GM12873 (cell line): ENCODE measurements at regions not wholly inside any gene's neighbourhood (a gene's known extent, or its start where the extent isn't known, plus 50 kb on each side); places are given as distances from the start of the nearest gene placed in this dataset.

ENCODE experiments used
- CTCF ChIP-seq: IDR thresholded peaks from 2 replicates; pipeline ENCODE4 v1.5.1; 2012; ENCODE audit warnings: low read depth, mild to moderate bottlenecking, moderate library complexity, low read length, control low read depth; ENCODE audit not compliant: insufficient read depth; ENCODE audit errors: missing control alignments

GRCh38 chr5:92976156-92976555, 604.9 kb downstream of the NR2F1-AS1 start:
- TF ChIP-seq CTCF, result no peak

DNA sequence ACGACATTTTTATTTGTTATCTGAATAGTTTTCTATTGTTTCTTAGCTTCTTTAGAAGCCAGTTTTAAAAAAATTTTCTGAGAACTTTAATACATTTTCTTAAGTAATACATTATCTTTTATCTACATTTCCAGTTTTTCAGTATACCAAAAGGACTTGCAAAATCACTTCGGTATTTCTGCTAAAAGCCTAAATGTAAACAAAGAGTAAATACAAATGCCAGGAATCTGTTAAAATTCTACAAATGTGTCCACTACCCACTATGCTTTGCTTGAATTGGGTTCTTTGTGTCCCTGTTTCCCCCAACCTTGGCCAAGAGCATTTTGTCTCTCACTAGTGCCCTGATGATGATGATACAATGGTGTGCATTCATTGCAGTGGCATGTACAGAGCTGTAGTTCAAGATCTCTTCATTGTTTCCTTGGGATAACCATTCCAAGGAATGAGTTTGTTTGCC, 611.2 kb downstream of the NR2F1-AS1 start:
- no peak for TF ChIP-seq CTCF

DNA sequence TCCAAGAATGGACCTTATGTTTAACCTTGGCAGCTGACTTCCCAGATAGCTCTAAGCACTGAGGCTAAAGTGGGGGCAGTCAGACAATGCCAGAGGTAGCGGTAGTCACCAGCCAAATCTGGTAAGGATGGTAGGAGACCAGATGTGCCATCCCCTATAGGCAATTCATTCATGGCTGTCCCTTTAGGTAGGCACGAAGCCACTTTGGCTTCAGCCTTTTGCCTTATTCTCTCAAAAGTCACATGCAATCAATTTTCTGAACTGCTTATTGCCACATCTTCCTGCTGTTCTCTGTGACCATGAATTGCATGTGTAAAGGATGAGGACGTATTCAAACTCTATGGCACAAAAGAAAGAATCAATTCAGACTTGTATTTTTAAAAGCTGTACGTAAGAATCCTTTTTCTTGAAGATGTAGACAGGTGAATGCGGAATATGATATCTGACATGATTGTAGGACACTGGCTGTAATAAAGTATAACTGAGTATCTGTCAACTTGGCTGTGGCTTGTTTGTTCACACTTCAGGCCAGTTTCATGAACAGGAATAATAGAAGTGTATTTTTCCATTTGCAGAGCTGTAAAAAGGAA, 611.7 kb downstream of the NR2F1-AS1 start:
- TF ChIP-seq CTCF, result no peak

DNA sequence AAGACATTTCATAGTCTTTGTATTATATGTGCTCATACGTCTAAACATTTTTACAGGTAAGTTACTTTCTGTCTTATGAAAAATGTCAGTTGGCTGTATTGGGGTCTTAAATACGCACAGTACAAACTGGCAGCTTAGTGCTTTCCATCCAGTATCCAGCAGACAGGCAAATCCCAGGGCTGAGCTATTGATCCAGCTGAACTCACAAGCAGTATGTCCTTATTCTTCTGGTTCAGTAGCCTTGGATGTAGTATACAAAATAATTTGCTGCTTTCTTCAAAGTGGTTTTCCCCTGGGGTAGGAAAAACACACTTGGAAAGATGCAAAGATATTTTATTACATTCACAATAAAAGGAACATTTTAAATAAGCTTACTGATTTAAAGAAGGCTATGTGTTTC, 617.2 kb downstream of the NR2F1-AS1 start:
- TF ChIP-seq CTCF, result no peak

DNA sequence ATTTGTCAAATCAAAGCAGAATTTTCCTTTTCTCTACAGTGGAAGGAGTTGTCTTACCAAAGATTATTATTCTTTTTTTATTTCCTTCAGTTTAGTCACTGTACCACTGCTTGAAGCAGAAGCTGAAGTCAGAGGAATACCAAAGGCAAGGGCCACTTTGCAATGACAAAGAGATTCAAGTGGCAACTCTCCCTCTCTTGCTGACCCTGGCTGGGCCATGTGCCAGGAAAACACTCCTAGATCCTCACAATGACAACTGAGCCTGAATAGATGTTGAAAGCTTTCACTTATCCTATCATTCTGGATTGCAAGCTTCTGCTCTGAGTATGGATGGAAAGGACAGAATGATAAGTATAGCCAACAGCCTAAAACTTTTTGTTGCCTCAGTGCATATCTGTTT, 618.3 kb downstream of the NR2F1-AS1 start:
- TF ChIP-seq CTCF, result no peak

GRCh38 chr5:92956886-92957285, 624.1 kb downstream of the NR2F1-AS1 start:
- TF ChIP-seq CTCF, result no peak

- TF ChIP-seq CTCF, result no peak
Measured at GRCh38 chr5:92952243-92952642, 628.8 kb downstream of the NR2F1-AS1 start.
